ACC112 (cell line): ENCODE measurements at regions not wholly inside any gene's neighbourhood (a gene's known extent, or its start where the extent isn't known, plus 50 kb on each side); places are given as distances from the start of the nearest gene placed in this dataset.
A peak's percentile ranks its signal among the peaks of the same experiment; 100 is the strongest.

ENCODE experiments used
- H2AFZ ChIP-seq: fragments of 200-600 bp; sonication (generic); one replicate; pipeline ENCODE4 v1.6.0; 2017; ENCODE audit warnings: antibody characterized with exemption, low read length; ENCODE audit not compliant: unreplicated experiment
- H3K27ac ChIP-seq: fragments of 200-600 bp; sonication (generic); 2 replicates; pipeline ENCODE4 v1.5.1; 2014; ENCODE audit warnings: low read depth, mild to moderate bottlenecking, antibody characterized with exemption, low read length, moderate library complexity
- H3K27me3 ChIP-seq: fragments of 200-600 bp; sonication (generic); 2 replicates; pipeline ENCODE4 v1.6.1; 2014; ENCODE audit warnings: mild to moderate bottlenecking, antibody characterized with exemption, low read length, moderate library complexity, mixed read lengths; ENCODE audit not compliant: insufficient read depth
- H3K36me3 ChIP-seq: fragments of 200-600 bp; sonication (generic); 2 replicates; pipeline ENCODE4 v1.6.1; 2016; ENCODE audit warnings: mild to moderate bottlenecking, antibody characterized with exemption, low read length, moderate library complexity, mixed read lengths; ENCODE audit not compliant: insufficient read depth
- H3K4me1 ChIP-seq: fragments of 200-600 bp; sonication (generic); one replicate; pipeline ENCODE4 v1.6.1; 2016; ENCODE audit warnings: low read length, mixed read lengths; ENCODE audit not compliant: insufficient read depth, unreplicated experiment, control insufficient read depth
- H3K4me3 ChIP-seq: fragments of 200-600 bp; sonication (generic); 2 replicates; pipeline ENCODE4 v1.5.1; 2014; ENCODE audit warnings: mild to moderate bottlenecking, low read depth, low read length
- H3K79me2 ChIP-seq: fragments of 200-600 bp; sonication (generic); one replicate; pipeline ENCODE4 v1.6.0; 2016; ENCODE audit warnings: low read length; ENCODE audit not compliant: control insufficient read depth, unreplicated experiment, insufficient read depth

GRCh38 chr6:22043284-22043962, 253.4 kb downstream of the PRL start:
- peak overlapping the region; percentile 84 for H2AFZ ChIP-seq
- no peaks in the 10 kb centered on the region for H3K27me3 ChIP-seq
- no peaks in the 10 kb centered on the region for H3K79me2 ChIP-seq
- H3K4me3 ChIP-seq, result peak overlapping the region; percentile 77
- no peaks in the 10 kb centered on the region for H3K36me3 ChIP-seq
- H3K4me1 ChIP-seq, result peaks cover 9% of the 10 kb centered on the region
- H3K27ac ChIP-seq, result peak overlapping the region; percentile 55

DNA sequence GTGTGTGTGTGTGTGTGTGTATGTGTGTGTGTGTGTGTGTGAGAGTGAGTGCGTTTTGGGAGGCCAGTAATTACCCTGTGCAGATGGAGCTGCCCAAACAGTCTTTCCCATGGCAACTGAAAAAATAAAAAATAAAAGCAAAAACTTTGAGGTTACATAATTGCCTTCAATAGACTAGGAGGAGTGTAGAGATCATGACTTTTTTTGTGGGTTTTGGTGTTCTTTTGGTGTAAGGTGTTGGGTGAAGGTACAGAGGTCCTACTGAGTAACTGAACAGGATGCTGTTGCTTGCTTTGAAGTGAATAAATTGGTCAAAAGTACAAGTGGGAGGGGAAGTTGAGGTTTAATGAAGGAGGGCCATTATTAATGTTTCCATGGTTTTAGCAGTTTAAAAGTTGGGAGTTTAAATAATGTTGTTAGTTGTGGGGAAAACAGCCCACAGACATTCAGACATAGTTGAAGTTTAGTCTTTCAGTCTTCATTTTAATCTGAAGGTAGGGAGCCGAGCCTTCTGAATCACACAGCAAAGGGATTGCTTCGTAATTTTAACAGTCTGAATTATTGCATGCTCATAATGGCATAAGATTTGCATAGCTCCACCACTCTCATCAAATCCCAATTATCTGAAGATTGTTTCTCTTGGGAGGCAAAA, 251.4 kb downstream of the PRL start:
- no peak overlapping the region for H3K4me3 ChIP-seq
- H3K27me3 ChIP-seq, result no peaks in the 10 kb centered on the region
- no peaks in the 10 kb centered on the region for H3K36me3 ChIP-seq
- no peaks in the 10 kb centered on the region for H3K79me2 ChIP-seq
- no peak overlapping the region for H3K27ac ChIP-seq
- peaks cover 9% of the 10 kb centered on the region for H3K4me1 ChIP-seq
- no peak overlapping the region for H2AFZ ChIP-seq

DNA sequence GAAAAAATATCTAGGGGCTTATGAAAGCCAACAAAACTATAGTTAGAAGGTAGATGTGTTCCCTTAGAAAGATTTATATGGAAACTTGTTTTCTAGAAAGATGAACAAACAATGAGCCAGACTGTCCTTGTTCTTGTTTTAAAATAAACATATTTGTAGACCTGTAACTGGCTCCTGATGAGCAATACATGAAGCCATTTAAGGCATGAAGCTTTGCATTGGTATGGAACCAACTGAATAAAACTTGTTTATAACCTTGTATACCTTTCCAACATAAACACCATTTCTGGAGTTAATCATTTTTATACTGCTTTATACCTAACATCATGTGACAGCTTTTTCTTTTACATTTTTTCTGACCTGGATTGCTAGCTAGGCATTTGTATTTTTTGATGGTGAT, 247.8 kb downstream of the PRL start:
- Histone ChIP-seq H3K27me3 (no peaks in the 10 kb centered on the region), H3K79me2 (no peaks in the 10 kb centered on the region), H3K36me3 (no peaks in the 10 kb centered on the region), H2AFZ (no peak overlapping the region), H3K27ac (no peak overlapping the region), H3K4me3 (no peak overlapping the region), H3K4me1 (no peaks in the 10 kb centered on the region)

DNA sequence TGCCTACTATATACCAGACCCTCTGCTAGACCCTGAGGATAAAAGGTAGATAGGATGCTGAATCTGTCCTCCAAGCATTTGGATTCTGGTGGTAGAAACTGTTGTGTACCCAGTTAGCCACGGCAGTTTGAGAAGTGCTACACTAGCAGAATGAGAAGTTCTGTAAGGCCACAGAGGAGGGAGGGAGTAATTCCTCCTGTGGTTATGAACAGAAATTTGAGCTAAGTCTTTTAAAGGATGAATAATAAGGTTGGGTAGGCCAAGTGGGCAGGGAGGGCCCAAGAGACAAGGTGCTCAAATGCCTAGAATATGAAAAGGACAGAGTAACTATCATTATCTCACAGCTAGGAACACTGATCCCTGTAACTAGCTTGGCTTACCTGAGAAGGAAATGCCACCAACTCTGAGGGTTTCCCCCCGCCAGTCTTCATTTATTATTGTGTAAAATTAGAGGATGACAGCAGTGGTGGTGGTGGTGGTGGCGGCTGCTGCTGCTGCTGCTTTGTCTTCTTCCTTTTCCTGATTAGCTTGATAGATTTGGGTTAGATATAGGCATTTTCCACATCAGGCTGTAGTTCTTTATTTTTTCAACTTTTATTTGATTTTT, 243.3 kb downstream of the PRL start:
- no peaks in the 10 kb centered on the region for H3K36me3 ChIP-seq
- H3K4me3 ChIP-seq, result no peak overlapping the region
- no peaks in the 10 kb centered on the region for H3K27me3 ChIP-seq
- H3K27ac ChIP-seq, result no peak overlapping the region
- no peak overlapping the region for H2AFZ ChIP-seq
- no peaks in the 10 kb centered on the region for H3K79me2 ChIP-seq
- H3K4me1 ChIP-seq, result no peaks in the 10 kb centered on the region

- Histone ChIP-seq H3K36me3 (no peaks in the 10 kb centered on the region), H3K79me2 (no peaks in the 10 kb centered on the region), H3K27ac (no peak overlapping the region), H3K27me3 (no peaks in the 10 kb centered on the region), H3K4me1 (no peaks in the 10 kb centered on the region), H3K4me3 (no peak overlapping the region), H2AFZ (no peak overlapping the region)
These were observed 240.4 kb downstream of the PRL start for GRCh38 chr6:22056398-22056797.

DNA sequence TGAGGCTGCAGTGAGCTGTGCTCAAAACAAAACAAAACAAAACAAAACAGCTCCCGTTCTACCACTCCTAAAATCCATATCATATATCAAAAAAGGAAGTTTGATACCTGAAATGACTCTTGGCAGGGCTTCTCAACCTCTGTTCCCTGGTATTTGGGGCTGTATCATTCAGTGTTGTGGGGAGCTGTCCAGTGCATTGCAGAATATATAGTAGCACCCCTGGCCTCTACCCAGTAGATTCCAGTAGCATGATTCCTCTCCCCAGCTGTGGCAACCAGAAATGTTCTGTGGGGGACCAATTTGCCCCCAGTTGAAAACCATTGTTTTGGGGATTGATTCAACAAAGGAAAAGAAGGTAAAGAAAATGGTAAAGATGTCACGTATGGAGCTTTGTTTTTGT, 238.9 kb downstream of the PRL start:
- Histone ChIP-seq H3K36me3 (no peaks in the 10 kb centered on the region), H2AFZ (no peak overlapping the region), H3K4me1 (no peaks in the 10 kb centered on the region), H3K27ac (no peak overlapping the region), H3K4me3 (no peak overlapping the region), H3K79me2 (no peaks in the 10 kb centered on the region), H3K27me3 (no peaks in the 10 kb centered on the region)

GRCh38 chr6:22059126-22059525, 237.7 kb downstream of the PRL start:
- H3K27ac ChIP-seq, result no peak overlapping the region
- no peak overlapping the region for H2AFZ ChIP-seq
- no peaks in the 10 kb centered on the region for H3K79me2 ChIP-seq
- no peaks in the 10 kb centered on the region for H3K27me3 ChIP-seq
- no peaks in the 10 kb centered on the region for H3K4me1 ChIP-seq
- H3K36me3 ChIP-seq, result no peaks in the 10 kb centered on the region
- H3K4me3 ChIP-seq, result no peak overlapping the region

GRCh38 chr6:22059946-22060345, 236.9 kb downstream of the PRL start:
- no peak overlapping the region for H3K4me3 ChIP-seq
- H3K27me3 ChIP-seq, result no peaks in the 10 kb centered on the region
- H3K27ac ChIP-seq, result no peak overlapping the region
- no peaks in the 10 kb centered on the region for H3K36me3 ChIP-seq
- H2AFZ ChIP-seq, result no peak overlapping the region
- H3K4me1 ChIP-seq, result no peaks in the 10 kb centered on the region
- H3K79me2 ChIP-seq, result no peaks in the 10 kb centered on the region

DNA sequence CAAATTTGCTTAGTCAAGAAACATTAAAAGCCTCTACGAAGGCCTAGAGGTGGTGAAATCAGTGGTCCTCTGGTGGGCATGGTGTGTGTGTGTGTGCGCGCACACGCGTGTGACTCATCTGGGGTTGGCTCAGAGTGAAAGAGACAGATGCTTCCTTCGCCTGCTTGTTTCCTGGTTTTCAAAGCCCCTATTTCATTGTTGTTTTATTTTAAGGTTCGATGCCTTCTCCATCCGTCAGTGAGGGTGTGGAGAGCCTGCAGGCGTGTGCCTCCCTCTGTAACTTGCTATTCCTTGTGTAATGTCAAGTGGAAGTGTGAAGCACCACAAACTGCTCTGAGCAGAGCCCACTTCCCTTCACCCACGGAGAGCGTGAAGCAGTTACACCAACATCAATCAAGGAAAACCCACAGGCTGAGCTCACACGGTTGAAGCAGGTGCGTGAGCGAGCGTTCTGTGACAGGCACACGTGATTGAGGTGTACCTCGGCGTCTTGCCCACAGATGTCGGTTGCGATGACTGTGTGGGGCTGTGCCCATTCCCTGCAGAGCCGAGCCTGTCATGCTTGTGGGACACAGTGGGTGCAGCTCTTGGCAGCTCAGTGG, 233.9 kb downstream of the PRL start:
- Histone ChIP-seq H3K4me3 (no peak overlapping the region), H3K27me3 (no peaks in the 10 kb centered on the region), H3K27ac (no peak overlapping the region), H3K79me2 (no peaks in the 10 kb centered on the region), H3K4me1 (no peaks in the 10 kb centered on the region), H3K36me3 (no peaks in the 10 kb centered on the region), H2AFZ (no peak overlapping the region)

DNA sequence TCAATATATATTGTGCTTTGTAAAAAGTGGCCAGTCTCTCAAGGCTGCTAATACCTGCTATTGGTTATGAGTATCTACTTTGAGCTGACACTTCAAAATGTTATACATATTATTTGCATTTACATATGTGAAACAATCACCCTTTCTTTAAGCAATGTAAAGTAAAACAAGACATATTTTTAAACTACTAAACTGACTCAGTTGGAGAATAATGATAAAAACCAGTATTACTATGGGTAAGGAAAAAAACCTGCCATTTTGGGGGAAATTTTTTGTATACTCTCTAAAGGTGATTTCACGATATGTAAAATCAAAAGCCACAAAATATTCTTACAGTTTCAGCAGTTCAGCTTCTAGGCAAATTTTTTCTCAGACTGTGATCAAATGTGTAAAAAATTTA, 232.3 kb downstream of the PRL start:
- H3K79me2 ChIP-seq, result no peaks in the 10 kb centered on the region
- H3K27me3 ChIP-seq, result no peaks in the 10 kb centered on the region
- no peak overlapping the region for H3K27ac ChIP-seq
- no peaks in the 10 kb centered on the region for H3K36me3 ChIP-seq
- H3K4me3 ChIP-seq, result no peak overlapping the region
- H2AFZ ChIP-seq, result no peak overlapping the region
- H3K4me1 ChIP-seq, result no peaks in the 10 kb centered on the region

- Histone ChIP-seq H3K27me3 (no peaks in the 10 kb centered on the region), H3K79me2 (no peaks in the 10 kb centered on the region), H3K4me3 (no peak overlapping the region), H2AFZ (no peak overlapping the region), H3K4me1 (peaks cover 3% of the 10 kb centered on the region), H3K27ac (no peak overlapping the region), H3K36me3 (no peaks in the 10 kb centered on the region)
These were observed 229.7 kb downstream of the PRL start for GRCh38 chr6:22067122-22067521.
